Cardiac muscle cell (in vitro differentiated cells and primary cell): ENCODE measurements at regions not wholly inside any gene's neighbourhood (a gene's known extent, or its start where the extent isn't known, plus 50 kb on each side); places are given as distances from the start of the nearest gene placed in this dataset.

Experiments used
- DNase-seq, 2 donors: peaks; one replicate each; pipeline versions ENCODE4 v3.0.0 to v3.0.0-alpha.2; 2010 to 2017; ENCODE audit warnings: low read depth in 1 of 2, low spot score in 1 of 2
- H3K27ac ChIP-seq: fragments of 200-600 bp; sonication (generic); 2 replicates; pipeline ENCODE4 v1.5.1; 2016
- H3K27me3 ChIP-seq: fragments of 200-600 bp; sonication (generic); 2 replicates; pipeline ENCODE4 v1.6.0; 2016; ENCODE audit warnings: control low read depth
- H3K36me3 ChIP-seq: fragments of 200-600 bp; sonication (generic); 2 replicates; pipeline ENCODE4 v1.5.1; 2016; ENCODE audit warnings: control low read depth
- H3K4me1 ChIP-seq: fragments of 200-600 bp; sonication (generic); 2 replicates; pipeline ENCODE4 v1.8.1; 2017; ENCODE audit warnings: low read depth, mild to moderate bottlenecking, mixed run types
- H3K4me3 ChIP-seq: fragments of 200-600 bp; sonication (generic); 2 replicates; pipeline ENCODE4 v1.5.1; 2016; ENCODE audit warnings: mild to moderate bottlenecking
- H3K9me3 ChIP-seq: fragments of 200-600 bp; sonication (generic); 2 replicates; pipeline ENCODE4 v1.5.1; 2017; ENCODE audit warnings: low read depth, mild to moderate bottlenecking, control low read depth
- CTCF ChIP-seq: IDR thresholded peaks from 2 replicates; pipeline ENCODE4 v1.5.1; 2012; ENCODE audit warnings: low read depth, mild to moderate bottlenecking, low read length

GRCh38 chr9:73890685-73891277 is 606.4 kb upstream of the RORB start:
- H3K27me3 ChIP-seq, result no peaks in the 10 kb centered on the region
- no peak for DNase-seq
- no peak overlapping the region for H3K4me3 ChIP-seq
- no peak overlapping the region for H3K27ac ChIP-seq
- no peaks in the 10 kb centered on the region for H3K9me3 ChIP-seq
- H3K36me3 ChIP-seq, result no peaks in the 10 kb centered on the region
- TF ChIP-seq CTCF, result no peak
- H3K4me1 ChIP-seq, result no peaks in the 10 kb centered on the region

GRCh38 chr9:73892335-73892734 is 604.8 kb upstream of the RORB start:
- H3K9me3 ChIP-seq, result no peaks in the 10 kb centered on the region
- no peak for TF ChIP-seq CTCF
- no peak overlapping the region for H3K4me3 ChIP-seq
- H3K27me3 ChIP-seq, result no peaks in the 10 kb centered on the region
- H3K36me3 ChIP-seq, result no peaks in the 10 kb centered on the region
- DNase-seq, result no peak
- no peaks in the 10 kb centered on the region for H3K4me1 ChIP-seq
- H3K27ac ChIP-seq, result no peak overlapping the region

GRCh38 chr9:73893230-73893629 is 603.9 kb upstream of the RORB start:
- no peaks in the 10 kb centered on the region for H3K27me3 ChIP-seq
- no peaks in the 10 kb centered on the region for H3K9me3 ChIP-seq
- H3K36me3 ChIP-seq, result no peaks in the 10 kb centered on the region
- no peaks in the 10 kb centered on the region for H3K4me1 ChIP-seq
- no peak for TF ChIP-seq CTCF
- H3K4me3 ChIP-seq, result no peak overlapping the region
- no peak overlapping the region for H3K27ac ChIP-seq
- no peak for DNase-seq

- Histone ChIP-seq H3K9me3 (no peaks in the 10 kb centered on the region), H3K27me3 (no peaks in the 10 kb centered on the region), H3K36me3 (no peaks in the 10 kb centered on the region), H3K4me1 (no peaks in the 10 kb centered on the region), H3K27ac (no peak overlapping the region), H3K4me3 (no peak overlapping the region)
- DNase-seq, result no peak
- no peak for TF ChIP-seq CTCF
Measured at GRCh38 chr9:73896061-73896460, 601.1 kb upstream of the RORB start.

- no peak for TF ChIP-seq CTCF
- no peak for DNase-seq
- no peak overlapping the region for H3K27ac ChIP-seq
- no peaks in the 10 kb centered on the region for H3K36me3 ChIP-seq
- H3K4me1 ChIP-seq, result no peaks in the 10 kb centered on the region
- no peak overlapping the region for H3K4me3 ChIP-seq
- no peaks in the 10 kb centered on the region for H3K27me3 ChIP-seq
- no peaks in the 10 kb centered on the region for H3K9me3 ChIP-seq
Measured at GRCh38 chr9:73906671-73907070, 590.5 kb upstream of the RORB start.

GRCh38 chr9:73911804-73912203 is 585.3 kb upstream of the RORB start:
- no peaks in the 10 kb centered on the region for H3K4me1 ChIP-seq
- DNase-seq, result no peak
- no peaks in the 10 kb centered on the region for H3K9me3 ChIP-seq
- TF ChIP-seq CTCF, result no peak
- H3K27me3 ChIP-seq, result no peaks in the 10 kb centered on the region
- no peaks in the 10 kb centered on the region for H3K36me3 ChIP-seq
- no peak overlapping the region for H3K27ac ChIP-seq
- no peak overlapping the region for H3K4me3 ChIP-seq
